MG63 (cell line): ENCODE measurements at regions not wholly inside any gene's neighbourhood (a gene's known extent, or its start where the extent isn't known, plus 50 kb on each side); places are given as distances from the start of the nearest gene placed in this dataset.

Experiments
- DNase-seq: peaks from one replicate; pipeline ENCODE4 v3.0.0-alpha.2; 2020
- H3K27me3 ChIP-seq: fragments of 250-450 bp; sonication (Bioruptor Pico); 2 replicates; pipeline ENCODE4 v1.5.1; 2020; ENCODE audit warnings: mild to moderate bottlenecking, moderate library complexity
- H3K36me3 ChIP-seq: fragments of 250-450 bp; sonication (Bioruptor Pico); 2 replicates; pipeline ENCODE4 v1.5.1; 2020; ENCODE audit warnings: mild to moderate bottlenecking, moderate library complexity
- H3K4me3 ChIP-seq: fragments of 250-450 bp; sonication (Bioruptor Pico); 2 replicates; pipeline ENCODE4 v1.5.1; 2020; ENCODE audit warnings: mild to moderate bottlenecking, moderate library complexity
- H3K9me3 ChIP-seq: fragments of 250-450 bp; sonication (Bioruptor Pico); 2 replicates; pipeline ENCODE4 v1.5.1; 2020; ENCODE audit warnings: mild to moderate bottlenecking, moderate library complexity

- H3K9me3 ChIP-seq: no peaks in the 10 kb centered on the region
- H3K4me3 ChIP-seq: no peak overlapping the region
- no peak for DNase-seq
- no peaks in the 10 kb centered on the region for H3K36me3 ChIP-seq
- peaks cover 44% of the 10 kb centered on the region for H3K27me3 ChIP-seq
Observed at GRCh38 chr10:3016016-3016415, 51.3 kb upstream of the PFKP start.

- Histone ChIP-seq H3K9me3 (no peaks in the 10 kb centered on the region), H3K4me3 (no peak overlapping the region), H3K27me3 (peaks cover 38% of the 10 kb centered on the region), H3K36me3 (no peaks in the 10 kb centered on the region)
- no peak for DNase-seq
Observed at GRCh38 chr10:3014968-3015367, 52.4 kb upstream of the PFKP start.

- Histone ChIP-seq H3K36me3 (no peaks in the 10 kb centered on the region), H3K27me3 (peaks cover 48% of the 10 kb centered on the region), H3K9me3 (no peaks in the 10 kb centered on the region), H3K4me3 (no peak overlapping the region)
- no peak for DNase-seq
Observed at GRCh38 chr10:3012223-3012622, 55.1 kb upstream of the PFKP start.

- peaks cover 48% of the 10 kb centered on the region for H3K27me3 ChIP-seq
- no peak for DNase-seq
Observed at GRCh38 chr10:3010816-3011460, 56.4 kb upstream of the PFKP start.

GRCh38 chr10:3010334-3010733 lies 57.0 kb upstream of the PFKP start:
- Histone ChIP-seq H3K36me3 (no peaks in the 10 kb centered on the region), H3K9me3 (no peaks in the 10 kb centered on the region), H3K4me3 (no peak overlapping the region), H3K27me3 (peaks cover 46% of the 10 kb centered on the region)
- DNase-seq: no peak

More at GRCh38 chr10:3010816-3011460, 56.4 kb upstream of the PFKP start:
- Histone ChIP-seq H3K4me3 (no peak overlapping the region), H3K9me3 (no peaks in the 10 kb centered on the region), H3K36me3 (no peaks in the 10 kb centered on the region)

GRCh38 chr10:3009341-3009740 lies 58.0 kb upstream of the PFKP start:
- no peaks in the 10 kb centered on the region for H3K9me3 ChIP-seq
- H3K27me3 ChIP-seq: peaks cover 42% of the 10 kb centered on the region
- no peak for DNase-seq
- H3K4me3 ChIP-seq: no peak overlapping the region
- no peaks in the 10 kb centered on the region for H3K36me3 ChIP-seq

GRCh38 chr10:3008518-3009195 lies 58.7 kb upstream of the PFKP start:
- Histone ChIP-seq H3K27me3 (peaks cover 36% of the 10 kb centered on the region), H3K9me3 (no peaks in the 10 kb centered on the region), H3K4me3 (no peak overlapping the region), H3K36me3 (no peaks in the 10 kb centered on the region)
- DNase-seq: no peak

GRCh38 chr10:3006607-3007006 lies 60.7 kb upstream of the PFKP start:
- no peak for DNase-seq
- no peaks in the 10 kb centered on the region for H3K9me3 ChIP-seq
- peaks cover 32% of the 10 kb centered on the region for H3K27me3 ChIP-seq
- H3K4me3 ChIP-seq: no peak overlapping the region
- H3K36me3 ChIP-seq: no peaks in the 10 kb centered on the region

- Histone ChIP-seq H3K27me3 (peaks cover 30% of the 10 kb centered on the region), H3K9me3 (no peaks in the 10 kb centered on the region), H3K4me3 (no peak overlapping the region), H3K36me3 (no peaks in the 10 kb centered on the region)
- no peak for DNase-seq
Observed at GRCh38 chr10:3006093-3006492, 61.3 kb upstream of the PFKP start.

- H3K36me3 ChIP-seq: no peaks in the 10 kb centered on the region
- H3K4me3 ChIP-seq: no peak overlapping the region
- DNase-seq: no peak
- H3K9me3 ChIP-seq: no peaks in the 10 kb centered on the region
- peaks cover 2% of the 10 kb centered on the region; the same call in 1 of the 2 replicates for H3K27me3 ChIP-seq
Observed at GRCh38 chr10:3002304-3002703, 65.0 kb upstream of the PFKP start.

- Histone ChIP-seq H3K27me3 (0 out of 2 replicates have a peak, but pooled peaks cover 2% of the 10 kb centered on the region), H3K36me3 (no peaks in the 10 kb centered on the region), H3K4me3 (no peak overlapping the region), H3K9me3 (no peaks in the 10 kb centered on the region)
- no peak for DNase-seq
Observed at GRCh38 chr10:3000048-3000447, 67.3 kb upstream of the PFKP start.

- Histone ChIP-seq H3K36me3 (no peaks in the 10 kb centered on the region), H3K4me3 (no peak overlapping the region), H3K9me3 (peaks cover 3% of the 10 kb centered on the region; the same call in 1 of the 2 replicates), H3K27me3 (no peaks in the 10 kb centered on the region)
- no peak for DNase-seq
Observed at GRCh38 chr10:2994221-2994961, 73.0 kb upstream of the PFKP start.

- Histone ChIP-seq H3K9me3 (peaks cover 3% of the 10 kb centered on the region; the same call in 1 of the 2 replicates), H3K27me3 (no peaks in the 10 kb centered on the region), H3K4me3 (no peak overlapping the region), H3K36me3 (no peaks in the 10 kb centered on the region)
- DNase-seq: no peak
Observed at GRCh38 chr10:2993636-2994035, 73.7 kb upstream of the PFKP start.

- Histone ChIP-seq H3K36me3 (no peaks in the 10 kb centered on the region), H3K27me3 (no peaks in the 10 kb centered on the region), H3K9me3 (peaks cover 3% of the 10 kb centered on the region; the same call in 1 of the 2 replicates), H3K4me3 (no peak overlapping the region)
- DNase-seq: no peak
Observed at GRCh38 chr10:2992401-2993198, 74.7 kb upstream of the PFKP start.

- H3K27me3 ChIP-seq: no peaks in the 10 kb centered on the region
Observed at GRCh38 chr10:2990764-2991163, 76.6 kb upstream of the PFKP start.

GRCh38 chr10:2989292-2989947 lies 77.9 kb upstream of the PFKP start:
- Histone ChIP-seq H3K27me3 (no peaks in the 10 kb centered on the region), H3K4me3 (no peak overlapping the region), H3K9me3 (peaks cover 3% of the 10 kb centered on the region; the same call in 1 of the 2 replicates), H3K36me3 (no peaks in the 10 kb centered on the region)
- no peak for DNase-seq

More at GRCh38 chr10:2990764-2991163, 76.6 kb upstream of the PFKP start:
- Histone ChIP-seq H3K9me3 (peaks cover 3% of the 10 kb centered on the region; the same call in 1 of the 2 replicates), H3K36me3 (no peaks in the 10 kb centered on the region), H3K4me3 (no peak overlapping the region)
- DNase-seq: no peak
